OCI-LY7 (cell line): ENCODE measurements at regions not wholly inside any gene's neighbourhood (a gene's known extent, or its start where the extent isn't known, plus 50 kb on each side); places are given as distances from the start of the nearest gene placed in this dataset.

Experiments
- EZH2phosphoT487 ChIP-seq: fragments of 200-600 bp; sonication (generic); IDR thresholded peaks from 2 replicates; pipeline ENCODE4 v1.6.1; 2018; ENCODE audit warnings: low read depth, borderline replicate concordance, mild to moderate bottlenecking, mixed run types, antibody characterized with exemption, low read length, moderate library complexity, mixed read lengths
- TF ChIP-seq, protein P1 (sequence below): fragments of 200-600 bp; sonication (generic); conservative IDR thresholded peaks from 2 replicates; pipeline ENCODE4 v1.5.1; 2014; ENCODE audit warnings: mild to moderate bottlenecking, antibody characterized with exemption, low read length, moderate library complexity, mixed read lengths

DNA sequence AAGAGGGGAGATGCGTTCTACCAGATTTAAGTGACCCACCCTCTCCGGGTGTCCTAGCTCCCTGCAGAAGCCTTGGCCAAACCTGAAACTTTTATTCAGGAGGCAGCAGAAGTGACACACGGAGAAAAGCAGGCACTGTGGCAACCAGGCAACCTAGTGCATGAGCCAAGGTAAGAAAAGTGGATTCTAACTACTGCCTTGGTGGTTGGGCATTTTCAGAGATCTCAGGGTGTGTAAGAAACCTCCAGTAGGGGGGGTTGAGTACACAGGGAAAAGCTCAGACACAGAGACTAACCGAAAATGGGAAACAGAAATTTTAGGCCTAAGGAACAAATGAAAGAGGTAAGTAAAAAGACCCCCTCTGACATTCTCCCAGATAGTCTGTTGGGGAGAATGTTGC lies 645.7 kb downstream of the ANKRD7 start:
- TF ChIP-seq, protein P1, sequence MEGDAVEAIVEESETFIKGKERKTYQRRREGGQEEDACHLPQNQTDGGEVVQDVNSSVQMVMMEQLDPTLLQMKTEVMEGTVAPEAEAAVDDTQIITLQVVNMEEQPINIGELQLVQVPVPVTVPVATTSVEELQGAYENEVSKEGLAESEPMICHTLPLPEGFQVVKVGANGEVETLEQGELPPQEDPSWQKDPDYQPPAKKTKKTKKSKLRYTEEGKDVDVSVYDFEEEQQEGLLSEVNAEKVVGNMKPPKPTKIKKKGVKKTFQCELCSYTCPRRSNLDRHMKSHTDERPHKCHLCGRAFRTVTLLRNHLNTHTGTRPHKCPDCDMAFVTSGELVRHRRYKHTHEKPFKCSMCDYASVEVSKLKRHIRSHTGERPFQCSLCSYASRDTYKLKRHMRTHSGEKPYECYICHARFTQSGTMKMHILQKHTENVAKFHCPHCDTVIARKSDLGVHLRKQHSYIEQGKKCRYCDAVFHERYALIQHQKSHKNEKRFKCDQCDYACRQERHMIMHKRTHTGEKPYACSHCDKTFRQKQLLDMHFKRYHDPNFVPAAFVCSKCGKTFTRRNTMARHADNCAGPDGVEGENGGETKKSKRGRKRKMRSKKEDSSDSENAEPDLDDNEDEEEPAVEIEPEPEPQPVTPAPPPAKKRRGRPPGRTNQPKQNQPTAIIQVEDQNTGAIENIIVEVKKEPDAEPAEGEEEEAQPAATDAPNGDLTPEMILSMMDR: 0 out of 2 replicates have a peak, but pooled peaks have one; percentile 35
- no peak for TF ChIP-seq EZH2phosphoT487
